ENCODE measurements at regions not wholly inside any gene's neighbourhood (a gene's known extent, or its start where the extent isn't known, plus 50 kb on each side); places are given as distances from the start of the nearest gene placed in this dataset.

- H3K4me3 ChIP-seq (ENCODE audit: low read length), result no peak overlapping the region
- ATAC-seq, result no peak
- H3K4me1 Mint-ChIP-seq, result no peaks in the 10 kb centered on the region
- H3K9me3 ChIP-seq (ENCODE audit: control insufficient read depth in 2 of 3, low read length in 3 of 3), result no peaks in the 10 kb centered on the region
- H3K27ac Mint-ChIP-seq, result no peak overlapping the region
- no peaks in the 10 kb centered on the region for H3K4me1 ChIP-seq (ENCODE audit: control insufficient read depth in 2 of 2, insufficient read depth in 2 of 2, low read length in 2 of 2)
- peaks cover 0 to 5% (median 0%) of the 10 kb centered on the region in 11 donors for H3K9me3 Mint-ChIP-seq
- H3K27ac ChIP-seq (ENCODE audit: low read depth, low read length), result no peak overlapping the region
- no peak for DNase-seq
- peaks cover 0 to 3% (median 0%) of the 10 kb centered on the region in 5 donors for H3K27me3 Mint-ChIP-seq
- no peak overlapping the region for H3K4me3 Mint-ChIP-seq
- no peaks in the 10 kb centered on the region for H3K36me3 ChIP-seq (ENCODE audit: control insufficient read depth in 2 of 3, insufficient read depth in 3 of 3, low read length in 3 of 3)
- H3K27me3 ChIP-seq (ENCODE audit: control insufficient read depth in 2 of 2, insufficient read depth in 2 of 2, low read length in 2 of 2), result no peaks in the 10 kb centered on the region
- intact Hi-C loops (cut with micrococcal nuclease), result no loop called here
- no peaks in the 10 kb centered on the region for H3K36me3 Mint-ChIP-seq
- POLR2A ChIA-PET, result no interaction called here
- CTCF ChIA-PET, result no interaction called here
Observed at GRCh38 chr11:92330114-92330513, 105.5 kb downstream of the FAT3 start.

GRCh38 chr11:92332986-92333385 lies 108.4 kb downstream of the FAT3 start:
- H3K4me3 ChIP-seq (ENCODE audit: low read length), result no peak overlapping the region
- peaks cover 0 to 3% (median 0%) of the 10 kb centered on the region in 5 donors for H3K27me3 Mint-ChIP-seq
- POLR2A ChIA-PET, result no interaction called here
- intact Hi-C loops (cut with micrococcal nuclease), result no loop called here
- no peaks in the 10 kb centered on the region for H3K36me3 Mint-ChIP-seq
- H3K9me3 ChIP-seq (ENCODE audit: control insufficient read depth in 2 of 3, low read length in 3 of 3), result no peaks in the 10 kb centered on the region
- H3K4me1 Mint-ChIP-seq, result no peaks in the 10 kb centered on the region
- no peaks in the 10 kb centered on the region for H3K36me3 ChIP-seq (ENCODE audit: control insufficient read depth in 2 of 3, insufficient read depth in 3 of 3, low read length in 3 of 3)
- no peaks in the 10 kb centered on the region for H3K4me1 ChIP-seq (ENCODE audit: control insufficient read depth in 2 of 2, insufficient read depth in 2 of 2, low read length in 2 of 2)
- no peaks in the 10 kb centered on the region for H3K27me3 ChIP-seq (ENCODE audit: control insufficient read depth in 2 of 2, insufficient read depth in 2 of 2, low read length in 2 of 2)
- no peak overlapping the region for H3K27ac Mint-ChIP-seq
- peaks cover 0 to 4% (median 0%) of the 10 kb centered on the region in 11 donors for H3K9me3 Mint-ChIP-seq
- DNase-seq (no peak), ATAC-seq (no peak)
- no peak overlapping the region for H3K27ac ChIP-seq (ENCODE audit: low read depth, low read length)
- CTCF ChIA-PET, result no interaction called here
- no peak overlapping the region for H3K4me3 Mint-ChIP-seq

- DNase-seq, result no peak
- CTCF ChIA-PET, result no interaction called here
- Histone ChIP-seq H3K4me1 (ENCODE audit: control insufficient read depth in 2 of 2, insufficient read depth in 2 of 2, low read length in 2 of 2) (no peaks in the 10 kb centered on the region), H3K27me3 (ENCODE audit: control insufficient read depth in 2 of 2, insufficient read depth in 2 of 2, low read length in 2 of 2) (no peaks in the 10 kb centered on the region), H3K27ac (ENCODE audit: low read depth, low read length) (no peak overlapping the region), H3K36me3 (ENCODE audit: control insufficient read depth in 2 of 3, insufficient read depth in 3 of 3, low read length in 3 of 3) (no peaks in the 10 kb centered on the region), H3K9me3 (ENCODE audit: control insufficient read depth in 2 of 3, low read length in 3 of 3) (no peaks in the 10 kb centered on the region), H3K4me3 (ENCODE audit: low read length) (no peak overlapping the region)
- peaks cover 0 to 4% (median 0%) of the 10 kb centered on the region in 5 donors for H3K27me3 Mint-ChIP-seq
- no peak overlapping the region for H3K27ac Mint-ChIP-seq
- POLR2A ChIA-PET, result no interaction called here
- no peaks in the 10 kb centered on the region for H3K36me3 Mint-ChIP-seq
- no peak for ATAC-seq
- intact Hi-C loops (cut with micrococcal nuclease), result no loop called here
- H3K4me3 Mint-ChIP-seq, result no peak overlapping the region
- no peaks in the 10 kb centered on the region for H3K4me1 Mint-ChIP-seq
- peaks cover 0 to 13% (median 1%) of the 10 kb centered on the region in 11 donors for H3K9me3 Mint-ChIP-seq
Observed at GRCh38 chr11:92340839-92341238, 116.2 kb downstream of the FAT3 start.

GRCh38 chr11:92342034-92342720 lies 117.6 kb downstream of the FAT3 start:
- Histone ChIP-seq H3K4me1 (ENCODE audit: control insufficient read depth in 2 of 2, insufficient read depth in 2 of 2, low read length in 2 of 2) (no peaks in the 10 kb centered on the region), H3K4me3 (ENCODE audit: low read length) (no peak overlapping the region), H3K36me3 (ENCODE audit: control insufficient read depth in 2 of 3, insufficient read depth in 3 of 3, low read length in 3 of 3) (no peaks in the 10 kb centered on the region), H3K27ac (ENCODE audit: low read depth, low read length) (no peak overlapping the region), H3K9me3 (ENCODE audit: control insufficient read depth in 2 of 3, low read length in 3 of 3) (no peaks in the 10 kb centered on the region), H3K27me3 (ENCODE audit: control insufficient read depth in 2 of 2, insufficient read depth in 2 of 2, low read length in 2 of 2) (no peaks in the 10 kb centered on the region)
- Mint-ChIP-seq H3K27ac (no peak overlapping the region), H3K27me3 (peaks cover 0 to 4% (median 0%) of the 10 kb centered on the region in 5 donors), H3K4me1 (no peaks in the 10 kb centered on the region), H3K4me3 (no peak overlapping the region), H3K9me3 (peaks cover 0 to 13% (median 1%) of the 10 kb centered on the region in 11 donors), H3K36me3 (no peaks in the 10 kb centered on the region)
- ATAC-seq, result no peak
- no peak for DNase-seq
- CTCF ChIA-PET, result no interaction called here
- intact Hi-C loops (cut with micrococcal nuclease), result no loop called here
- POLR2A ChIA-PET, result no interaction called here

- ChIA-PET POLR2A (no interaction called here), CTCF (interaction anchor here (0.6 kb wide), 1 partner anchor 153 kb away, joined by 3 read pairs; no protein-coding TSS in a partner anchor)
- no peak overlapping the region for H3K27ac Mint-ChIP-seq
- peaks cover 0 to 4% (median 0%) of the 10 kb centered on the region in 5 donors for H3K27me3 Mint-ChIP-seq
- H3K36me3 Mint-ChIP-seq, result no peaks in the 10 kb centered on the region
- peaks cover 0 to 13% (median 1%) of the 10 kb centered on the region in 11 donors for H3K9me3 Mint-ChIP-seq
- H3K4me1 Mint-ChIP-seq, result no peaks in the 10 kb centered on the region
- H3K27me3 ChIP-seq (ENCODE audit: control insufficient read depth in 2 of 2, insufficient read depth in 2 of 2, low read length in 2 of 2), result no peaks in the 10 kb centered on the region
- H3K36me3 ChIP-seq (ENCODE audit: control insufficient read depth in 2 of 3, insufficient read depth in 3 of 3, low read length in 3 of 3), result no peaks in the 10 kb centered on the region
- H3K4me3 Mint-ChIP-seq, result no peak overlapping the region
- no peaks in the 10 kb centered on the region for H3K9me3 ChIP-seq (ENCODE audit: control insufficient read depth in 2 of 3, low read length in 3 of 3)
- ATAC-seq, result no peak
- H3K4me1 ChIP-seq (ENCODE audit: control insufficient read depth in 2 of 2, insufficient read depth in 2 of 2, low read length in 2 of 2), result no peaks in the 10 kb centered on the region
- intact Hi-C loops (cut with micrococcal nuclease), result no loop called here
- no peak for DNase-seq
- no peak overlapping the region for H3K4me3 ChIP-seq (ENCODE audit: low read length)
- no peak overlapping the region for H3K27ac ChIP-seq (ENCODE audit: low read depth, low read length)
Observed at GRCh38 chr11:92342886-92343285, 118.3 kb downstream of the FAT3 start.

GRCh38 chr11:92346220-92346619 lies 121.6 kb downstream of the FAT3 start:
- no peak for DNase-seq
- CTCF ChIA-PET, result no interaction called here
- Histone ChIP-seq H3K36me3 (ENCODE audit: control insufficient read depth in 2 of 3, insufficient read depth in 3 of 3, low read length in 3 of 3) (no peaks in the 10 kb centered on the region), H3K4me1 (ENCODE audit: control insufficient read depth in 2 of 2, insufficient read depth in 2 of 2, low read length in 2 of 2) (no peaks in the 10 kb centered on the region), H3K27me3 (ENCODE audit: control insufficient read depth in 2 of 2, insufficient read depth in 2 of 2, low read length in 2 of 2) (no peaks in the 10 kb centered on the region), H3K4me3 (ENCODE audit: low read length) (no peak overlapping the region), H3K27ac (ENCODE audit: low read depth, low read length) (no peak overlapping the region), H3K9me3 (ENCODE audit: control insufficient read depth in 2 of 3, low read length in 3 of 3) (no peaks in the 10 kb centered on the region)
- no peak for ATAC-seq
- H3K27me3 Mint-ChIP-seq, result no peaks in the 10 kb centered on the region
- peaks cover 0 to 8% (median 0%) of the 10 kb centered on the region in 11 donors for H3K9me3 Mint-ChIP-seq
- H3K36me3 Mint-ChIP-seq, result no peaks in the 10 kb centered on the region
- H3K4me1 Mint-ChIP-seq, result no peaks in the 10 kb centered on the region
- no peak overlapping the region for H3K27ac Mint-ChIP-seq
- POLR2A ChIA-PET, result no interaction called here
- no peak overlapping the region for H3K4me3 Mint-ChIP-seq
- intact Hi-C loops (cut with micrococcal nuclease), result no loop called here

GRCh38 chr11:92347454-92347853 lies 122.8 kb downstream of the FAT3 start:
- intact Hi-C loops (cut with micrococcal nuclease), result no loop called here

More at GRCh38 chr11:92347454-92347853, 122.8 kb downstream of the FAT3 start:
- no peaks in the 10 kb centered on the region for H3K4me1 Mint-ChIP-seq
- H3K36me3 Mint-ChIP-seq, result no peaks in the 10 kb centered on the region
- H3K9me3 Mint-ChIP-seq, result peaks cover 0 to 8% (median 0%) of the 10 kb centered on the region in 11 donors
- Histone ChIP-seq H3K27me3 (ENCODE audit: control insufficient read depth in 2 of 2, insufficient read depth in 2 of 2, low read length in 2 of 2) (no peaks in the 10 kb centered on the region), H3K4me3 (ENCODE audit: low read length) (no peak overlapping the region), H3K27ac (ENCODE audit: low read depth, low read length) (no peak overlapping the region), H3K4me1 (ENCODE audit: control insufficient read depth in 2 of 2, insufficient read depth in 2 of 2, low read length in 2 of 2) (no peaks in the 10 kb centered on the region), H3K9me3 (ENCODE audit: control insufficient read depth in 2 of 3, low read length in 3 of 3) (no peaks in the 10 kb centered on the region), H3K36me3 (ENCODE audit: control insufficient read depth in 2 of 3, insufficient read depth in 3 of 3, low read length in 3 of 3) (no peaks in the 10 kb centered on the region)
- no peak for DNase-seq
- ChIA-PET CTCF (no interaction called here), POLR2A (no interaction called here)
- no peak overlapping the region for H3K4me3 Mint-ChIP-seq
- H3K27me3 Mint-ChIP-seq, result no peaks in the 10 kb centered on the region
- ATAC-seq, result no peak
- no peak overlapping the region for H3K27ac Mint-ChIP-seq

All from naive thymus-derived CD4-positive, alpha-beta T cell (primary cell).